ENCODE measurements at regions not wholly inside any gene's neighbourhood (a gene's known extent, or its start where the extent isn't known, plus 50 kb on each side); places are given as distances from the start of the nearest gene placed in this dataset.
A peak's percentile ranks its signal among the peaks of the same experiment; 100 is the strongest.

- no peaks in the 10 kb centered on the region for H3K36me3 ChIP-seq (ENCODE audit: control insufficient read depth in 1 of 2, insufficient read depth in 2 of 2, low read length in 1 of 2)
- no peaks in the 10 kb centered on the region for H3K9me3 ChIP-seq (ENCODE audit: control insufficient read depth, low read length)
- DNase-seq (no peak), ATAC-seq (ENCODE audit: low FRiP score) (no peak)
- WGBS, 2 donors: 60 to 71% methylated on average over 12 of the region's 12 CpGs
- no peaks in the 10 kb centered on the region for H3K4me1 ChIP-seq (ENCODE audit: control insufficient read depth in 1 of 2, insufficient read depth in 2 of 2, low read length in 2 of 2)
- H3K27me3 ChIP-seq (ENCODE audit: control insufficient read depth in 1 of 2, insufficient read depth in 2 of 2, low read length in 1 of 2): no peaks in the 10 kb centered on the region
- intact Hi-C loops (cut with DNase I): no loop called here
- H3K4me3 ChIP-seq (ENCODE audit: low read length in 2 of 2): peak overlapping the region; percentile 15 to 35
- no peak overlapping the region for H3K27ac ChIP-seq (ENCODE audit: low read depth in 1 of 2, low read length in 2 of 2)
These were observed 807.1 kb downstream of the USP25 start for GRCh38 chr21:16536643-16537434.

GRCh38 chr21:16537501-16537900 lies 807.7 kb downstream of the USP25 start:
- WGBS, 2 donors: 86% methylated on average over 2 of the region's 2 CpGs
- intact Hi-C loops (cut with DNase I): no loop called here
- Histone ChIP-seq H3K27me3 (ENCODE audit: control insufficient read depth in 1 of 2, insufficient read depth in 2 of 2, low read length in 1 of 2) (no peaks in the 10 kb centered on the region), H3K27ac (ENCODE audit: low read depth in 1 of 2, low read length in 2 of 2) (no peak overlapping the region), H3K4me1 (ENCODE audit: control insufficient read depth in 1 of 2, insufficient read depth in 2 of 2, low read length in 2 of 2) (no peaks in the 10 kb centered on the region), H3K36me3 (ENCODE audit: control insufficient read depth in 1 of 2, insufficient read depth in 2 of 2, low read length in 1 of 2) (no peaks in the 10 kb centered on the region), H3K4me3 (ENCODE audit: low read length in 2 of 2) (no peak overlapping the region), H3K9me3 (ENCODE audit: control insufficient read depth, low read length) (no peaks in the 10 kb centered on the region)
- ATAC-seq (ENCODE audit: low FRiP score): no peak
- no peak for DNase-seq

- Histone ChIP-seq H3K4me1 (ENCODE audit: control insufficient read depth in 1 of 2, insufficient read depth in 2 of 2, low read length in 2 of 2) (no peaks in the 10 kb centered on the region), H3K36me3 (ENCODE audit: control insufficient read depth in 1 of 2, insufficient read depth in 2 of 2, low read length in 1 of 2) (no peaks in the 10 kb centered on the region), H3K27me3 (ENCODE audit: control insufficient read depth in 1 of 2, insufficient read depth in 2 of 2, low read length in 1 of 2) (no peaks in the 10 kb centered on the region), H3K27ac (ENCODE audit: low read depth in 1 of 2, low read length in 2 of 2) (no peak overlapping the region), H3K4me3 (ENCODE audit: low read length in 2 of 2) (no peak overlapping the region), H3K9me3 (ENCODE audit: control insufficient read depth, low read length) (no peaks in the 10 kb centered on the region)
- DNase-seq (no peak), ATAC-seq (ENCODE audit: low FRiP score) (no peak)
- intact Hi-C loops (cut with DNase I): no loop called here
- WGBS, 2 donors: 90 to 95% methylated on average over 4 of the region's 4 CpGs
These were observed 808.6 kb downstream of the USP25 start for GRCh38 chr21:16538405-16538804.

GRCh38 chr21:16538936-16539440 lies 809.2 kb downstream of the USP25 start:
- 96 to 97% methylated on average over 7 of the region's 7 CpGs for WGBS, 2 donors
- ATAC-seq (ENCODE audit: low FRiP score) (no peak), DNase-seq (no peak)
- Histone ChIP-seq H3K9me3 (ENCODE audit: control insufficient read depth, low read length) (no peaks in the 10 kb centered on the region), H3K4me3 (ENCODE audit: low read length in 2 of 2) (no peak overlapping the region), H3K4me1 (ENCODE audit: control insufficient read depth in 1 of 2, insufficient read depth in 2 of 2, low read length in 2 of 2) (no peaks in the 10 kb centered on the region), H3K27ac (ENCODE audit: low read depth in 1 of 2, low read length in 2 of 2) (no peak overlapping the region), H3K27me3 (ENCODE audit: control insufficient read depth in 1 of 2, insufficient read depth in 2 of 2, low read length in 1 of 2) (no peaks in the 10 kb centered on the region), H3K36me3 (ENCODE audit: control insufficient read depth in 1 of 2, insufficient read depth in 2 of 2, low read length in 1 of 2) (no peaks in the 10 kb centered on the region)
- intact Hi-C loops (cut with DNase I): no loop called here

- H3K27me3 ChIP-seq (ENCODE audit: control insufficient read depth in 1 of 2, insufficient read depth in 2 of 2, low read length in 1 of 2): no peaks in the 10 kb centered on the region
- H3K9me3 ChIP-seq (ENCODE audit: control insufficient read depth, low read length): no peaks in the 10 kb centered on the region
- H3K36me3 ChIP-seq (ENCODE audit: control insufficient read depth in 1 of 2, insufficient read depth in 2 of 2, low read length in 1 of 2): no peaks in the 10 kb centered on the region
- DNase-seq (no peak), ATAC-seq (ENCODE audit: low FRiP score) (no peak)
- no peaks in the 10 kb centered on the region for H3K4me1 ChIP-seq (ENCODE audit: control insufficient read depth in 1 of 2, insufficient read depth in 2 of 2, low read length in 2 of 2)
- no peak overlapping the region for H3K4me3 ChIP-seq (ENCODE audit: low read length in 2 of 2)
- 87% methylated on average over 3 of the region's 3 CpGs for WGBS, 2 donors
- H3K27ac ChIP-seq (ENCODE audit: low read depth in 1 of 2, low read length in 2 of 2): no peak overlapping the region
- intact Hi-C loops (cut with DNase I): no loop called here
These were observed 811.4 kb downstream of the USP25 start for GRCh38 chr21:16540966-16541727.

- no peaks in the 10 kb centered on the region for H3K4me1 ChIP-seq (ENCODE audit: control insufficient read depth in 1 of 2, insufficient read depth in 2 of 2, low read length in 2 of 2)
- intact Hi-C loops (cut with DNase I): no loop called here
- H3K27me3 ChIP-seq (ENCODE audit: control insufficient read depth in 1 of 2, insufficient read depth in 2 of 2, low read length in 1 of 2): no peaks in the 10 kb centered on the region
- no peaks in the 10 kb centered on the region for H3K36me3 ChIP-seq (ENCODE audit: control insufficient read depth in 1 of 2, insufficient read depth in 2 of 2, low read length in 1 of 2)
- no peaks in the 10 kb centered on the region for H3K9me3 ChIP-seq (ENCODE audit: control insufficient read depth, low read length)
- no peak overlapping the region for H3K4me3 ChIP-seq (ENCODE audit: low read length in 2 of 2)
- ATAC-seq (ENCODE audit: low FRiP score) (no peak), DNase-seq (no peak)
- 87 to 92% methylated on average over 4 of the region's 4 CpGs for WGBS, 2 donors
- no peak overlapping the region for H3K27ac ChIP-seq (ENCODE audit: low read depth in 1 of 2, low read length in 2 of 2)
These were observed 820.3 kb downstream of the USP25 start for GRCh38 chr21:16550118-16550517.

GRCh38 chr21:16550917-16551741 lies 821.3 kb downstream of the USP25 start:
- intact Hi-C loops (cut with DNase I): no loop called here
- H3K4me3 ChIP-seq (ENCODE audit: low read length in 2 of 2): no peak overlapping the region
- ATAC-seq (ENCODE audit: low FRiP score) (no peak), DNase-seq (no peak)
- H3K9me3 ChIP-seq (ENCODE audit: control insufficient read depth, low read length): no peaks in the 10 kb centered on the region
- no peaks in the 10 kb centered on the region for H3K36me3 ChIP-seq (ENCODE audit: control insufficient read depth in 1 of 2, insufficient read depth in 2 of 2, low read length in 1 of 2)
- no peaks in the 10 kb centered on the region for H3K4me1 ChIP-seq (ENCODE audit: control insufficient read depth in 1 of 2, insufficient read depth in 2 of 2, low read length in 2 of 2)
- H3K27me3 ChIP-seq (ENCODE audit: control insufficient read depth in 1 of 2, insufficient read depth in 2 of 2, low read length in 1 of 2): no peaks in the 10 kb centered on the region
- no peak overlapping the region for H3K27ac ChIP-seq (ENCODE audit: low read depth in 1 of 2, low read length in 2 of 2)
- 95 to 96% methylated on average over 7 of the region's 7 CpGs for WGBS, 2 donors

GRCh38 chr21:16552880-16553279 lies 823.1 kb downstream of the USP25 start:
- no peak overlapping the region for H3K4me3 ChIP-seq (ENCODE audit: low read length in 2 of 2)
- H3K27ac ChIP-seq (ENCODE audit: low read depth in 1 of 2, low read length in 2 of 2): no peak overlapping the region
- intact Hi-C loops (cut with DNase I): no loop called here
- H3K4me1 ChIP-seq (ENCODE audit: control insufficient read depth in 1 of 2, insufficient read depth in 2 of 2, low read length in 2 of 2): no peaks in the 10 kb centered on the region
- DNase-seq: no peak
- 91 to 92% methylated on average over 2 of the region's 2 CpGs for WGBS, 2 donors
- H3K36me3 ChIP-seq (ENCODE audit: control insufficient read depth in 1 of 2, insufficient read depth in 2 of 2, low read length in 1 of 2): no peaks in the 10 kb centered on the region
- H3K9me3 ChIP-seq (ENCODE audit: control insufficient read depth, low read length): no peaks in the 10 kb centered on the region
- H3K27me3 ChIP-seq (ENCODE audit: control insufficient read depth in 1 of 2, insufficient read depth in 2 of 2, low read length in 1 of 2): no peaks in the 10 kb centered on the region
- ATAC-seq (ENCODE audit: low FRiP score): no peak

Data from aorta (tissue), 5 donors.